Thyroid gland (tissue), 4 donors: ENCODE measurements at regions not wholly inside any gene's neighbourhood (a gene's known extent, or its start where the extent isn't known, plus 50 kb on each side); places are given as distances from the start of the nearest gene placed in this dataset.

ENCODE experiments used
- DNase-seq, 2 donors: peaks; one replicate each; pipeline ENCODE4 v3.0.0-alpha.2; 2019
- H3K27ac ChIP-seq, 3 donors: fragments of 200-600 bp; sonication (generic); 1 replicate in 2 of 3; 2 replicates in 1 of 3; pipeline ENCODE4 v1.5.1; 2016 to 2019; ENCODE audit warnings: mild to moderate bottlenecking in 1 of 3, moderate library complexity in 1 of 3
- H3K27me3 ChIP-seq: fragments of 200-600 bp; sonication (generic); one replicate; pipeline ENCODE4 v1.5.1; 2019
- H3K36me3 ChIP-seq, 2 donors: fragments of 200-600 bp; sonication (generic); one replicate each; pipeline ENCODE4 v1.5.1; 2016 to 2019
- H3K4me1 ChIP-seq, 2 donors: fragments of 200-600 bp; sonication (generic); one replicate each; pipeline ENCODE4 v1.5.1; 2017 to 2019
- H3K4me3 ChIP-seq, 3 donors: fragments of 200-600 bp; sonication (generic); replicated peaks in 1 of 3; 1 replicate in 2 of 3; 2 replicates in 1 of 3; pipeline ENCODE4 v1.5.1; 2016; ENCODE audit warnings: mild to moderate bottlenecking in 1 of 3
- H3K9me3 ChIP-seq: fragments of 200-600 bp; sonication (generic); one replicate; pipeline ENCODE4 v1.5.1; 2017
- POLR2A ChIP-seq, 2 donors: fragments of 450-650 bp; IDR thresholded peaks; one replicate each; pipeline ENCODE4 v1.6.1; 2017; ENCODE audit warnings: antibody characterized with exemption in 2 of 2, mild to moderate bottlenecking in 2 of 2, moderate library complexity in 1 of 2
- WGBS, 2 donors: methylation state at CpG; one replicate each; pipeline ENCODE4 v1.1.5; 2017; 5-methylcytosine and 5-hydroxymethylcytosine counted together
- intact Hi-C: fragments of 100-400 bp; cut with DNase I; formaldehyde crosslinking; loops from one replicate; pipeline ENCODE4 v1.15.1; 2023
- TF ChIP-seq, protein P1 (sequence below), 6 experiments: fragments of 200-600 bp in 3 of 6; fragments of 450-650 bp in 3 of 6; sonication (generic) in 3 of 6; IDR thresholded peaks; one replicate each; pipeline ENCODE4 v1.5.1; 2016 to 2019; ENCODE audit warnings: antibody characterized with exemption in 6 of 6, mild to moderate bottlenecking in 2 of 6, inconsistent platforms in 1 of 6, moderate library complexity in 1 of 6

DNA sequence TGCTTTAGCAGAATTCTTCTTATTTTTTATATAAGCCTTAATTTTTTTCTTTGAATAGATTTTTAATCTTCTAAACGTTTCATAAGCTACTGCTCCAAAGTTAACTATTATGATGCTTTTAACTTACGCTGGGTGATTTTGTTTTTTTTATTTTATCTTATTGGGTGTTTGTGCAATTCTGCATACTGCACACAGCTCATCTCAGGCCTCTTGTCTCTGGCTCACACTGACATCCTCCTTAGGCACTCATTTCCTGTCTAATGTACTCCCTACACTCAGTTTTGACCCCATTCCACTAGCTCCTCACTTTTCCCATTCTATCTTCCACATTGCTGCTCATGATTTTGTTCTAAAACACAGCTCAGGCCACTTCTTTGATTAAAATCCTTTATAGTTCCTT lies 111.9 kb upstream of the MAP9 start:
- Histone ChIP-seq H3K36me3 (no peaks in the 10 kb centered on the region), H3K4me3 (no peak overlapping the region), H3K4me1 (no peaks in the 10 kb centered on the region), H3K27ac (no peak overlapping the region), H3K27me3 (no peaks in the 10 kb centered on the region), H3K9me3 (no peaks in the 10 kb centered on the region)
- intact Hi-C loops = no loop called here
- TF ChIP-seq, protein P1, sequence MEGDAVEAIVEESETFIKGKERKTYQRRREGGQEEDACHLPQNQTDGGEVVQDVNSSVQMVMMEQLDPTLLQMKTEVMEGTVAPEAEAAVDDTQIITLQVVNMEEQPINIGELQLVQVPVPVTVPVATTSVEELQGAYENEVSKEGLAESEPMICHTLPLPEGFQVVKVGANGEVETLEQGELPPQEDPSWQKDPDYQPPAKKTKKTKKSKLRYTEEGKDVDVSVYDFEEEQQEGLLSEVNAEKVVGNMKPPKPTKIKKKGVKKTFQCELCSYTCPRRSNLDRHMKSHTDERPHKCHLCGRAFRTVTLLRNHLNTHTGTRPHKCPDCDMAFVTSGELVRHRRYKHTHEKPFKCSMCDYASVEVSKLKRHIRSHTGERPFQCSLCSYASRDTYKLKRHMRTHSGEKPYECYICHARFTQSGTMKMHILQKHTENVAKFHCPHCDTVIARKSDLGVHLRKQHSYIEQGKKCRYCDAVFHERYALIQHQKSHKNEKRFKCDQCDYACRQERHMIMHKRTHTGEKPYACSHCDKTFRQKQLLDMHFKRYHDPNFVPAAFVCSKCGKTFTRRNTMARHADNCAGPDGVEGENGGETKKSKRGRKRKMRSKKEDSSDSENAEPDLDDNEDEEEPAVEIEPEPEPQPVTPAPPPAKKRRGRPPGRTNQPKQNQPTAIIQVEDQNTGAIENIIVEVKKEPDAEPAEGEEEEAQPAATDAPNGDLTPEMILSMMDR (IDR thresholded peaks at IDR 0.05) = no peak
- TF ChIP-seq POLR2A (IDR thresholded peaks at IDR 0.05) = no peak
- WGBS, 2 donors = 81 to 85% methylated on average over 2 of the region's 2 CpGs
- no peak for DNase-seq

DNA sequence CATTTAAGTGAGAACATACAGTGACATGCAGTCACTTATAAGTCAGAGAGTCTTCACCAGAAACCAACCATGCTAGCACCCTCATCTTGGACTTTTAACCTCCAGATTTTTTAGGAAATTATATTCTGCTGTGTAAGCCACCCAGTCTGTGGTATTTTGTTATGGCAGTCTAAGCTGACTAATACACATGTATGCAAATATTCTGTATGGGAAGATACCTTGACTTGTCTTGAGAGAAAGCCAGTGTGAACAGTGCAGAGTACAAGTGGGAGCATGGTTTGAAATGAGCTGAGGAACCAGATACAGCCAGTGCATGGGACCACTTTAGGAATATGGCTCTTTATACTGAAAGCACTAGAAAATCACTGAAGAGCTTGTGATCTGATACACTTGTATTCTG lies 110.4 kb upstream of the MAP9 start:
- intact Hi-C loops = no loop called here
- no peak overlapping the region for H3K27ac ChIP-seq
- DNase-seq = no peak
- H3K36me3 ChIP-seq = no peaks in the 10 kb centered on the region
- H3K27me3 ChIP-seq = no peaks in the 10 kb centered on the region
- H3K9me3 ChIP-seq = no peaks in the 10 kb centered on the region
- no peak overlapping the region for H3K4me3 ChIP-seq
- TF ChIP-seq, protein P1 (IDR thresholded peaks at IDR 0.05) = no peak
- TF ChIP-seq POLR2A (IDR thresholded peaks at IDR 0.05) = no peak
- H3K4me1 ChIP-seq = no peaks in the 10 kb centered on the region

DNA sequence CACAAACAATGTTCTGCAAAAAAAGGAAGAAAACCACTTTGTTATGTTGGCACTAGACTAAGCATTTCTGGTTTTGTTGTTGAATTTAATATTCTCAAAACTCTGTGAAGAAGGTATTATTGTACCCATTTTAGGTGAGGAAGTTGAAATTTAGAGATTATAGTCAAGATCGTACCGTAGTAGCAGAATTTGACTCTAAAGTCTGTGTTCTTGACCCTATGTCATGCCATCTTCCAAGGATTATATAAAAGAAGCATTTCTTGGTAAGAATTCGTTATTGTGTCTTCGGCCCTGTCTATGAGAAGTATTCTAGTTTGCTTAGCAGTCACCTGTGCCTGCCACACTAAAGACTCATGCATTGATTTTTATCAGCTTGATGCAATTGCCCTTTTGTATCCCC lies 104.4 kb upstream of the MAP9 start:
- intact Hi-C loops = no loop called here
- TF ChIP-seq, protein P1 (IDR thresholded peaks at IDR 0.05) = no peak
- TF ChIP-seq POLR2A (IDR thresholded peaks at IDR 0.05) = no peak
- Histone ChIP-seq H3K9me3 (no peaks in the 10 kb centered on the region), H3K27me3 (no peaks in the 10 kb centered on the region), H3K4me1 (no peaks in the 10 kb centered on the region), H3K36me3 (no peaks in the 10 kb centered on the region), H3K4me3 (no peak overlapping the region), H3K27ac (no peak overlapping the region)
- no peak for DNase-seq
- 90 to 94% methylated on average over 4 of the region's 4 CpGs for WGBS, 2 donors

DNA sequence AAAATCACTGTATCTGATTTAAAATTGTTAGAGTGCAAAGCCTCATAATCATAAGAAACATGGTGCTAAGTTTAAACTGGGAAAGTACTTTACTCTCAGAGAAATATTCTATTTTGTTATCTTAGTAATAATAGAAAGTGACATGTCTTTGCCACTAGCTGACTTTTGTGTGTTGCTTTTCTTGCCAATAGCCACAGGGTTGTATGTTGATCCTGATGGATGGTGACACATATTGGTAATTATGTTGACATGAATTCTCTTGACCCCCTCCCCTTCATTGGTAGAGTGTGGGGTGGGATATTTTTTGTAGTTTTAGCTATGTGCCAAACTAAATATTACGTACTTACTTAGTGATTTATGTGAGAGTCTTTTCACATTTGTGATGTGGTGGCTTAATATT lies 103.1 kb upstream of the MAP9 start:
- no peak for DNase-seq
- H3K9me3 ChIP-seq = no peaks in the 10 kb centered on the region
- 92 to 96% methylated on average over 1 of the region's 1 CpG for WGBS, 2 donors

DNA sequence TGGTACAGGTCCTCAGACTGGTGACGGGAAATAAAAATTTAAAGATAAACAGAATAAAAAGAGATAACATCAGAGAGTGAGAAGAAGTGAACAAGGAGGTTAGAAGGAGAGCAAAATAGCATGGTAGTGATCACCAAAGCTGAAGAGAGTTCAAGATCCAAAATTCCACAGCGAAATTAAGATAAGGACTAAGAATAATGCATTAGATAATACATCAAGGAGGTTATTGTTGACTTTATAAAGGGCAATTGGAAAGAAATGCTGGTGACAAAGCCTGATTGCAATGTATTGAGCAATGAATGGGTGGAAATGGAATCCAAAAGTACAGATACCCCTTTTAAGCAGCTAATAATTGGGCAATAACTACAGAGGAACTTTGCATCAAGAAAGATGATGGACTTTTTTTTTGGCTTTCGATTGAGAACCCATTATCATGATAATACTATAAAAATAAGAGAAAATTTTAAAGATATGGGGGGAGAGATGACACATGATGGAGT lies 101.6 kb upstream of the MAP9 start:
- intact Hi-C loops = no loop called here
- Histone ChIP-seq H3K36me3 (no peaks in the 10 kb centered on the region), H3K27me3 (no peaks in the 10 kb centered on the region), H3K4me3 (no peak overlapping the region), H3K4me1 (no peaks in the 10 kb centered on the region), H3K27ac (no peak overlapping the region), H3K9me3 (no peaks in the 10 kb centered on the region)
- no peak for TF ChIP-seq POLR2A (IDR thresholded peaks at IDR 0.05)
- TF ChIP-seq, protein P1 (IDR thresholded peaks at IDR 0.05) = no peak
- no peak for DNase-seq
- 75 to 83% methylated on average over 3 of the region's 3 CpGs for WGBS, 2 donors

More for the DNA sequence above, 103.1 kb upstream of the MAP9 start:
- TF ChIP-seq, protein P1 (IDR thresholded peaks at IDR 0.05) = no peak
- TF ChIP-seq POLR2A (IDR thresholded peaks at IDR 0.05) = no peak
- Histone ChIP-seq H3K36me3 (no peaks in the 10 kb centered on the region), H3K4me1 (no peaks in the 10 kb centered on the region), H3K27ac (no peak overlapping the region), H3K4me3 (no peak overlapping the region), H3K27me3 (no peaks in the 10 kb centered on the region)
- intact Hi-C loops = no loop called here
